OCI-LY7 (cell line): ENCODE measurements at regions not wholly inside any gene's neighbourhood (a gene's known extent, or its start where the extent isn't known, plus 50 kb on each side); places are given as distances from the start of the nearest gene placed in this dataset.

Experiments used
- EZH2phosphoT487 ChIP-seq: fragments of 200-600 bp; sonication (generic); IDR thresholded peaks from 2 replicates; pipeline ENCODE4 v1.6.1; 2018; ENCODE audit warnings: low read depth, borderline replicate concordance, mild to moderate bottlenecking, mixed run types, antibody characterized with exemption, low read length, moderate library complexity, mixed read lengths
- TF ChIP-seq, protein P1 (sequence below): fragments of 200-600 bp; sonication (generic); conservative IDR thresholded peaks from 2 replicates; pipeline ENCODE4 v1.5.1; 2014; ENCODE audit warnings: mild to moderate bottlenecking, antibody characterized with exemption, low read length, moderate library complexity, mixed read lengths

- TF ChIP-seq, protein P1, sequence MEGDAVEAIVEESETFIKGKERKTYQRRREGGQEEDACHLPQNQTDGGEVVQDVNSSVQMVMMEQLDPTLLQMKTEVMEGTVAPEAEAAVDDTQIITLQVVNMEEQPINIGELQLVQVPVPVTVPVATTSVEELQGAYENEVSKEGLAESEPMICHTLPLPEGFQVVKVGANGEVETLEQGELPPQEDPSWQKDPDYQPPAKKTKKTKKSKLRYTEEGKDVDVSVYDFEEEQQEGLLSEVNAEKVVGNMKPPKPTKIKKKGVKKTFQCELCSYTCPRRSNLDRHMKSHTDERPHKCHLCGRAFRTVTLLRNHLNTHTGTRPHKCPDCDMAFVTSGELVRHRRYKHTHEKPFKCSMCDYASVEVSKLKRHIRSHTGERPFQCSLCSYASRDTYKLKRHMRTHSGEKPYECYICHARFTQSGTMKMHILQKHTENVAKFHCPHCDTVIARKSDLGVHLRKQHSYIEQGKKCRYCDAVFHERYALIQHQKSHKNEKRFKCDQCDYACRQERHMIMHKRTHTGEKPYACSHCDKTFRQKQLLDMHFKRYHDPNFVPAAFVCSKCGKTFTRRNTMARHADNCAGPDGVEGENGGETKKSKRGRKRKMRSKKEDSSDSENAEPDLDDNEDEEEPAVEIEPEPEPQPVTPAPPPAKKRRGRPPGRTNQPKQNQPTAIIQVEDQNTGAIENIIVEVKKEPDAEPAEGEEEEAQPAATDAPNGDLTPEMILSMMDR, result no peak
- no peak for TF ChIP-seq EZH2phosphoT487
Measured at GRCh38 chr19:5253406-5254110, 87.1 kb downstream of the PTPRS start.
